ENCODE measurements at regions not wholly inside any gene's neighbourhood (a gene's known extent, or its start where the extent isn't known, plus 50 kb on each side); places are given as distances from the start of the nearest gene placed in this dataset.

GRCh38 chrX:9117851-9118250 is 83.9 kb upstream of the FAM9B start:
- H3K9ac ChIP-seq (ENCODE audit: low read length): no peak overlapping the region
- H3K36me3 ChIP-seq (ENCODE audit: insufficient read depth, low read length): no peaks in the 10 kb centered on the region
- no peak overlapping the region for H2AFZ ChIP-seq (ENCODE audit: low read length)
- H3K4me3 ChIP-seq (ENCODE audit: low read length): no peak overlapping the region
- H3K9me3 ChIP-seq (ENCODE audit: low read length): no peaks in the 10 kb centered on the region
- no peak overlapping the region for H3K27ac ChIP-seq (ENCODE audit: low read length)
- no peak overlapping the region for H3K4me2 ChIP-seq (ENCODE audit: low read depth, low read length, poor library complexity, severe bottlenecking)
- DNase-seq: no peak
- H3K79me2 ChIP-seq (ENCODE audit: low read length): no peaks in the 10 kb centered on the region
- no peaks in the 10 kb centered on the region for H3K9me2 ChIP-seq (replicated peaks; ENCODE audit: insufficient read depth, low read length)
- H4K20me1 ChIP-seq (ENCODE audit: insufficient read depth, low read depth, low read length): no peaks in the 10 kb centered on the region
- no peaks in the 10 kb centered on the region for H3K27me3 ChIP-seq (ENCODE audit: low read length)
- H3K4me1 ChIP-seq (ENCODE audit: low read length): no peaks in the 10 kb centered on the region

GRCh38 chrX:9122519-9123245 is 88.8 kb upstream of the FAM9B start:
- Histone ChIP-seq H3K27ac (ENCODE audit: low read length) (no peak overlapping the region), H2AFZ (ENCODE audit: low read length) (no peak overlapping the region), H4K20me1 (ENCODE audit: insufficient read depth, low read depth, low read length) (no peaks in the 10 kb centered on the region), H3K4me3 (ENCODE audit: low read length) (no peak overlapping the region), H3K4me1 (ENCODE audit: low read length) (no peaks in the 10 kb centered on the region), H3K36me3 (ENCODE audit: insufficient read depth, low read length) (no peaks in the 10 kb centered on the region), H3K9ac (ENCODE audit: low read length) (no peak overlapping the region), H3K27me3 (ENCODE audit: low read length) (no peaks in the 10 kb centered on the region), H3K4me2 (ENCODE audit: low read depth, low read length, poor library complexity, severe bottlenecking) (no peak overlapping the region), H3K79me2 (ENCODE audit: low read length) (no peaks in the 10 kb centered on the region), H3K9me2 (replicated peaks; ENCODE audit: insufficient read depth, low read length) (no peaks in the 10 kb centered on the region), H3K9me3 (ENCODE audit: low read length) (no peaks in the 10 kb centered on the region)
- no peak for DNase-seq

- Histone ChIP-seq H3K79me2 (ENCODE audit: low read length) (no peaks in the 10 kb centered on the region), H3K9ac (ENCODE audit: low read length) (no peak overlapping the region), H4K20me1 (ENCODE audit: insufficient read depth, low read depth, low read length) (no peaks in the 10 kb centered on the region), H3K4me2 (ENCODE audit: low read depth, low read length, poor library complexity, severe bottlenecking) (no peak overlapping the region), H3K4me3 (ENCODE audit: low read length) (no peak overlapping the region), H3K36me3 (ENCODE audit: insufficient read depth, low read length) (no peaks in the 10 kb centered on the region), H3K9me3 (ENCODE audit: low read length) (no peaks in the 10 kb centered on the region), H3K9me2 (replicated peaks; ENCODE audit: insufficient read depth, low read length) (no peaks in the 10 kb centered on the region), H3K27ac (ENCODE audit: low read length) (no peak overlapping the region), H2AFZ (ENCODE audit: low read length) (no peak overlapping the region), H3K27me3 (ENCODE audit: low read length) (no peaks in the 10 kb centered on the region), H3K4me1 (ENCODE audit: low read length) (no peaks in the 10 kb centered on the region)
- DNase-seq: no peak
These were observed 94.1 kb upstream of the FAM9B start for GRCh38 chrX:9127986-9128385.

- H3K79me2 ChIP-seq (ENCODE audit: low read length): no peaks in the 10 kb centered on the region
- DNase-seq: no peak
These were observed 96.1 kb upstream of the FAM9B start for GRCh38 chrX:9130031-9130430.

GRCh38 chrX:9131066-9131465 is 97.1 kb upstream of the FAM9B start:
- no peaks in the 10 kb centered on the region for H3K9me2 ChIP-seq (replicated peaks; ENCODE audit: insufficient read depth, low read length)
- no peak overlapping the region for H3K4me2 ChIP-seq (ENCODE audit: low read depth, low read length, poor library complexity, severe bottlenecking)
- no peak for DNase-seq
- no peak overlapping the region for H2AFZ ChIP-seq (ENCODE audit: low read length)
- H3K4me3 ChIP-seq (ENCODE audit: low read length): no peak overlapping the region
- H4K20me1 ChIP-seq (ENCODE audit: insufficient read depth, low read depth, low read length): no peaks in the 10 kb centered on the region
- no peak overlapping the region for H3K9ac ChIP-seq (ENCODE audit: low read length)
- H3K9me3 ChIP-seq (ENCODE audit: low read length): no peaks in the 10 kb centered on the region
- no peaks in the 10 kb centered on the region for H3K4me1 ChIP-seq (ENCODE audit: low read length)
- H3K36me3 ChIP-seq (ENCODE audit: insufficient read depth, low read length): no peaks in the 10 kb centered on the region
- no peaks in the 10 kb centered on the region for H3K79me2 ChIP-seq (ENCODE audit: low read length)
- H3K27me3 ChIP-seq (ENCODE audit: low read length): no peaks in the 10 kb centered on the region
- no peak overlapping the region for H3K27ac ChIP-seq (ENCODE audit: low read length)

More at GRCh38 chrX:9130031-9130430, 96.1 kb upstream of the FAM9B start:
- no peaks in the 10 kb centered on the region for H3K4me1 ChIP-seq (ENCODE audit: low read length)
- no peak overlapping the region for H2AFZ ChIP-seq (ENCODE audit: low read length)
- no peak overlapping the region for H3K4me3 ChIP-seq (ENCODE audit: low read length)
- no peaks in the 10 kb centered on the region for H3K36me3 ChIP-seq (ENCODE audit: insufficient read depth, low read length)
- no peaks in the 10 kb centered on the region for H3K9me3 ChIP-seq (ENCODE audit: low read length)
- H3K4me2 ChIP-seq (ENCODE audit: low read depth, low read length, poor library complexity, severe bottlenecking): no peak overlapping the region
- H3K27ac ChIP-seq (ENCODE audit: low read length): no peak overlapping the region
- no peaks in the 10 kb centered on the region for H3K27me3 ChIP-seq (ENCODE audit: low read length)
- H4K20me1 ChIP-seq (ENCODE audit: insufficient read depth, low read depth, low read length): no peaks in the 10 kb centered on the region
- H3K9me2 ChIP-seq (replicated peaks; ENCODE audit: insufficient read depth, low read length): no peaks in the 10 kb centered on the region
- no peak overlapping the region for H3K9ac ChIP-seq (ENCODE audit: low read length)

- no peak for DNase-seq
- Histone ChIP-seq H3K4me2 (ENCODE audit: low read depth, low read length, poor library complexity, severe bottlenecking) (no peak overlapping the region), H3K27me3 (ENCODE audit: low read length) (no peaks in the 10 kb centered on the region), H3K9me2 (replicated peaks; ENCODE audit: insufficient read depth, low read length) (no peaks in the 10 kb centered on the region), H4K20me1 (ENCODE audit: insufficient read depth, low read depth, low read length) (no peaks in the 10 kb centered on the region), H3K27ac (ENCODE audit: low read length) (no peak overlapping the region), H3K9ac (ENCODE audit: low read length) (no peak overlapping the region), H2AFZ (ENCODE audit: low read length) (no peak overlapping the region), H3K4me1 (ENCODE audit: low read length) (no peaks in the 10 kb centered on the region), H3K79me2 (ENCODE audit: low read length) (no peaks in the 10 kb centered on the region), H3K36me3 (ENCODE audit: insufficient read depth, low read length) (no peaks in the 10 kb centered on the region), H3K4me3 (ENCODE audit: low read length) (no peak overlapping the region), H3K9me3 (ENCODE audit: low read length) (no peaks in the 10 kb centered on the region)
These were observed 98.2 kb upstream of the FAM9B start for GRCh38 chrX:9132036-9132638.

- Histone ChIP-seq H2AFZ (ENCODE audit: low read length) (no peak overlapping the region), H3K9me3 (ENCODE audit: low read length) (no peaks in the 10 kb centered on the region), H3K36me3 (ENCODE audit: insufficient read depth, low read length) (no peaks in the 10 kb centered on the region), H3K9ac (ENCODE audit: low read length) (no peak overlapping the region), H3K4me1 (ENCODE audit: low read length) (no peaks in the 10 kb centered on the region), H3K27me3 (ENCODE audit: low read length) (no peaks in the 10 kb centered on the region), H3K4me2 (ENCODE audit: low read depth, low read length, poor library complexity, severe bottlenecking) (no peak overlapping the region), H3K79me2 (ENCODE audit: low read length) (no peaks in the 10 kb centered on the region), H3K4me3 (ENCODE audit: low read length) (no peak overlapping the region), H3K27ac (ENCODE audit: low read length) (no peak overlapping the region), H3K9me2 (replicated peaks; ENCODE audit: insufficient read depth, low read length) (no peaks in the 10 kb centered on the region), H4K20me1 (ENCODE audit: insufficient read depth, low read depth, low read length) (no peaks in the 10 kb centered on the region)
- DNase-seq: no peak
These were observed 99.5 kb upstream of the FAM9B start for GRCh38 chrX:9133426-9133825.

- no peaks in the 10 kb centered on the region for H3K9me2 ChIP-seq (replicated peaks; ENCODE audit: insufficient read depth, low read length)
- no peaks in the 10 kb centered on the region for H3K9me3 ChIP-seq (ENCODE audit: low read length)
- H3K4me1 ChIP-seq (ENCODE audit: low read length): no peaks in the 10 kb centered on the region
- H3K27me3 ChIP-seq (ENCODE audit: low read length): no peaks in the 10 kb centered on the region
- H3K4me2 ChIP-seq (ENCODE audit: low read depth, low read length, poor library complexity, severe bottlenecking): no peak overlapping the region
- DNase-seq: no peak
- no peak overlapping the region for H2AFZ ChIP-seq (ENCODE audit: low read length)
- H3K9ac ChIP-seq (ENCODE audit: low read length): no peak overlapping the region
- H3K79me2 ChIP-seq (ENCODE audit: low read length): no peaks in the 10 kb centered on the region
- H4K20me1 ChIP-seq (ENCODE audit: insufficient read depth, low read depth, low read length): no peaks in the 10 kb centered on the region
- H3K36me3 ChIP-seq (ENCODE audit: insufficient read depth, low read length): no peaks in the 10 kb centered on the region
- H3K4me3 ChIP-seq (ENCODE audit: low read length): no peak overlapping the region
- H3K27ac ChIP-seq (ENCODE audit: low read length): no peak overlapping the region
These were observed 100.4 kb upstream of the FAM9B start for GRCh38 chrX:9134366-9134765.
